HL-60 (cell line): ENCODE measurements at regions not wholly inside any gene's neighbourhood (a gene's known extent, or its start where the extent isn't known, plus 50 kb on each side); places are given as distances from the start of the nearest gene placed in this dataset.

Source experiments
- TF ChIP-seq, protein P1 (sequence below): IDR thresholded peaks from one replicate; pipeline ENCODE4 v1.5.1; 2011; ENCODE audit warnings: low read length, control low read depth, inconsistent platforms; ENCODE audit not compliant: insufficient read depth
- TF ChIP-seq, protein P2 (sequence below): IDR thresholded peaks from 2 replicates; pipeline ENCODE4 v1.6.1; 2012; ENCODE audit warnings: low read depth; ENCODE audit not compliant: insufficient replicate concordance

DNA sequence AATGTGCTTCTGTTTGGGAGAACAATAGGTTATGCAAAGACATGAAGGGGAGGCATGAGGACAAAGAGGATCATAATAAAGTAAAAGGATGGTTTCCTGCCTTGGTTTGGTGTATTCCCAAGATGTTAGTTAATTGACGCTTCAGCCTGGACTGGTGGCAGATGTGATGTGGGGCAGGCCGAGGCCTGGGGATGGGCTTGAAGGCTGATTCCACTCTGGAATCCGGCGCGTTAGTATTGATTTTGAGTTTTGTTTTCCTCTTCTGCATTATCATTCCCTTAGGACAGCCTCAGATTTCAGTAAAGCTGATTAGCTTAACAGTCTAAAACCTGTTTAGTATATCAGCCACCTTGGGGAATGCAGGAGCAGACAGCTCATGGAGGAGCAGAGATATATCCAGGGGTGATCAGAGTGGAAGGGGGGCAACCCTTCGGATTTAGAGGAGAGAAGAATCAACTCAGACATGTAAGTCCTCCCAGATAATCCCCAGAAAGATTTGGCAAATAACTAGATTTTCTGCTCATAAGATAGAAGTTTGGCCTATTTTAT, 159.8 kb upstream of the MTPN start:
- TF ChIP-seq, protein P1, sequence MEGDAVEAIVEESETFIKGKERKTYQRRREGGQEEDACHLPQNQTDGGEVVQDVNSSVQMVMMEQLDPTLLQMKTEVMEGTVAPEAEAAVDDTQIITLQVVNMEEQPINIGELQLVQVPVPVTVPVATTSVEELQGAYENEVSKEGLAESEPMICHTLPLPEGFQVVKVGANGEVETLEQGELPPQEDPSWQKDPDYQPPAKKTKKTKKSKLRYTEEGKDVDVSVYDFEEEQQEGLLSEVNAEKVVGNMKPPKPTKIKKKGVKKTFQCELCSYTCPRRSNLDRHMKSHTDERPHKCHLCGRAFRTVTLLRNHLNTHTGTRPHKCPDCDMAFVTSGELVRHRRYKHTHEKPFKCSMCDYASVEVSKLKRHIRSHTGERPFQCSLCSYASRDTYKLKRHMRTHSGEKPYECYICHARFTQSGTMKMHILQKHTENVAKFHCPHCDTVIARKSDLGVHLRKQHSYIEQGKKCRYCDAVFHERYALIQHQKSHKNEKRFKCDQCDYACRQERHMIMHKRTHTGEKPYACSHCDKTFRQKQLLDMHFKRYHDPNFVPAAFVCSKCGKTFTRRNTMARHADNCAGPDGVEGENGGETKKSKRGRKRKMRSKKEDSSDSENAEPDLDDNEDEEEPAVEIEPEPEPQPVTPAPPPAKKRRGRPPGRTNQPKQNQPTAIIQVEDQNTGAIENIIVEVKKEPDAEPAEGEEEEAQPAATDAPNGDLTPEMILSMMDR = no peak
- TF ChIP-seq, protein P2, sequence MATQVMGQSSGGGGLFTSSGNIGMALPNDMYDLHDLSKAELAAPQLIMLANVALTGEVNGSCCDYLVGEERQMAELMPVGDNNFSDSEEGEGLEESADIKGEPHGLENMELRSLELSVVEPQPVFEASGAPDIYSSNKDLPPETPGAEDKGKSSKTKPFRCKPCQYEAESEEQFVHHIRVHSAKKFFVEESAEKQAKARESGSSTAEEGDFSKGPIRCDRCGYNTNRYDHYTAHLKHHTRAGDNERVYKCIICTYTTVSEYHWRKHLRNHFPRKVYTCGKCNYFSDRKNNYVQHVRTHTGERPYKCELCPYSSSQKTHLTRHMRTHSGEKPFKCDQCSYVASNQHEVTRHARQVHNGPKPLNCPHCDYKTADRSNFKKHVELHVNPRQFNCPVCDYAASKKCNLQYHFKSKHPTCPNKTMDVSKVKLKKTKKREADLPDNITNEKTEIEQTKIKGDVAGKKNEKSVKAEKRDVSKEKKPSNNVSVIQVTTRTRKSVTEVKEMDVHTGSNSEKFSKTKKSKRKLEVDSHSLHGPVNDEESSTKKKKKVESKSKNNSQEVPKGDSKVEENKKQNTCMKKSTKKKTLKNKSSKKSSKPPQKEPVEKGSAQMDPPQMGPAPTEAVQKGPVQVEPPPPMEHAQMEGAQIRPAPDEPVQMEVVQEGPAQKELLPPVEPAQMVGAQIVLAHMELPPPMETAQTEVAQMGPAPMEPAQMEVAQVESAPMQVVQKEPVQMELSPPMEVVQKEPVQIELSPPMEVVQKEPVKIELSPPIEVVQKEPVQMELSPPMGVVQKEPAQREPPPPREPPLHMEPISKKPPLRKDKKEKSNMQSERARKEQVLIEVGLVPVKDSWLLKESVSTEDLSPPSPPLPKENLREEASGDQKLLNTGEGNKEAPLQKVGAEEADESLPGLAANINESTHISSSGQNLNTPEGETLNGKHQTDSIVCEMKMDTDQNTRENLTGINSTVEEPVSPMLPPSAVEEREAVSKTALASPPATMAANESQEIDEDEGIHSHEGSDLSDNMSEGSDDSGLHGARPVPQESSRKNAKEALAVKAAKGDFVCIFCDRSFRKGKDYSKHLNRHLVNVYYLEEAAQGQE = no peak
